KMS-11 (cell line): ENCODE measurements at regions not wholly inside any gene's neighbourhood (a gene's known extent, or its start where the extent isn't known, plus 50 kb on each side); places are given as distances from the start of the nearest gene placed in this dataset.
"Not testable (repeated sequence)": the region's sequence is repeated elsewhere in the genome, so short reads cannot be mapped to it uniquely, and the experiment has no call there.

Experiments used
- H2AFZ ChIP-seq: fragments of 200-600 bp; sonication (generic); 2 replicates; pipeline ENCODE4 v1.6.1; 2016; ENCODE audit warnings: antibody characterized with exemption, mixed run types, low read depth
- H3K27ac ChIP-seq: fragments of 200-600 bp; sonication (generic); 2 replicates; pipeline ENCODE4 v1.6.1; 2016; ENCODE audit warnings: mild to moderate bottlenecking, mixed run types
- H3K27me3 ChIP-seq: fragments of 200-600 bp; sonication (generic); 2 replicates; pipeline ENCODE4 v1.6.1; 2017; ENCODE audit warnings: mild to moderate bottlenecking, low read depth, mixed run types, moderate library complexity; ENCODE audit not compliant: insufficient read depth
- H3K36me3 ChIP-seq: fragments of 200-600 bp; sonication (generic); 2 replicates; pipeline ENCODE4 v1.6.1; 2017; ENCODE audit warnings: mild to moderate bottlenecking, mixed run types; ENCODE audit not compliant: insufficient read depth
- H3K4me1 ChIP-seq: fragments of 200-600 bp; sonication (generic); 2 replicates; pipeline ENCODE4 v1.6.1; 2016; ENCODE audit warnings: mild to moderate bottlenecking, low read depth, mixed run types; ENCODE audit not compliant: poor library complexity, severe bottlenecking
- H3K4me2 ChIP-seq: fragments of 200-600 bp; sonication (generic); 2 replicates; pipeline ENCODE4 v1.7.0; 2016; ENCODE audit warnings: mild to moderate bottlenecking, mixed run types
- H3K4me3 ChIP-seq: fragments of 200-600 bp; sonication (generic); IDR thresholded peaks from 2 replicates; pipeline ENCODE4 v1.6.1; 2017; ENCODE audit warnings: low read depth, low read length, mixed read lengths; ENCODE audit not compliant: insufficient read depth
- H3K79me2 ChIP-seq: fragments of 200-600 bp; sonication (generic); 2 replicates; pipeline ENCODE4 v1.6.1; 2016; ENCODE audit warnings: low read depth, mixed run types; ENCODE audit not compliant: insufficient read depth
- H3K9ac ChIP-seq: fragments of 200-600 bp; sonication (generic); 2 replicates; pipeline ENCODE4 v1.6.1; 2016; ENCODE audit warnings: mild to moderate bottlenecking, mixed run types
- H4K20me1 ChIP-seq: fragments of 200-600 bp; sonication (generic); 2 replicates; pipeline ENCODE4 v1.6.1; 2016; ENCODE audit warnings: mild to moderate bottlenecking, mixed run types; ENCODE audit not compliant: insufficient read depth
- CTCF ChIP-seq: fragments of 200-600 bp; sonication (generic); conservative IDR thresholded peaks from 2 replicates; pipeline ENCODE4 v1.6.1; 2017; ENCODE audit warnings: low read depth, mild to moderate bottlenecking, antibody characterized with exemption, low read length, moderate library complexity, mixed read lengths

DNA sequence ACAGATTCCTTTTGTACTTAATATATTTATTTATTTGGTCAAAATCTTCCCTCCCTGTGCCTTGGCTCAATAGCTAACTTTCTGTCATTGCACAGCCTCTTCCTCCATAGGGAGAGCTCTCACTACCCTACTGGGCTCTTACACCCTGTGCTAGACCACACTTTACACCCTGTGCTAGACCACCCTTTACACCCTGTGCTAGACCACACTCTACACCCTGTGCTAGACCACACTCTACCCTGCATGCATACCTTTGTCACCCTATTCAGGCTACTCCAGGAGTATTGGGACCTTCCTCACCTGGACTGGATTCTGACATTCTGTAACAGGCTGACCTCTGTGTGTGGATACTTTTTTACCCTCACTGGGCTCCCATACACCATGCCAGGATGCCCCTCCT is 298.5 kb upstream of the TPK1 start:
- Histone ChIP-seq H3K9ac (no peak overlapping the region), H2AFZ (no peak overlapping the region), H4K20me1 (no peaks in the 10 kb centered on the region), H3K4me3 (no peak overlapping the region), H3K4me2 (no peak overlapping the region), H3K36me3 (no peaks in the 10 kb centered on the region), H3K27ac (no peak overlapping the region), H3K4me1 (no peaks in the 10 kb centered on the region), H3K79me2 (no peaks in the 10 kb centered on the region), H3K27me3 (no peaks in the 10 kb centered on the region)
- TF ChIP-seq CTCF, result no peak

- no peaks in the 10 kb centered on the region for H3K79me2 ChIP-seq
- no peaks in the 10 kb centered on the region for H3K27me3 ChIP-seq
- no peak overlapping the region for H3K4me2 ChIP-seq
- H3K4me1 ChIP-seq, result no peaks in the 10 kb centered on the region
- no peak for TF ChIP-seq CTCF
- H3K4me3 ChIP-seq, result no peak overlapping the region
- no peak overlapping the region for H2AFZ ChIP-seq
- no peak overlapping the region for H3K27ac ChIP-seq
- H3K36me3 ChIP-seq, result no peaks in the 10 kb centered on the region
- no peaks in the 10 kb centered on the region for H4K20me1 ChIP-seq
- no peak overlapping the region for H3K9ac ChIP-seq
Observed at GRCh38 chr7:145123502-145123901, 287.6 kb upstream of the TPK1 start.

GRCh38 chr7:145106001-145106400 is 270.1 kb upstream of the TPK1 start:
- Histone ChIP-seq H2AFZ (no peak overlapping the region), H3K79me2 (no peaks in the 10 kb centered on the region), H3K4me2 (no peak overlapping the region), H3K4me1 (no peaks in the 10 kb centered on the region), H4K20me1 (no peaks in the 10 kb centered on the region), H3K27ac (no peak overlapping the region), H3K9ac (no peak overlapping the region), H3K27me3 (no peaks in the 10 kb centered on the region), H3K4me3 (no peak overlapping the region), H3K36me3 (no peaks in the 10 kb centered on the region)
- no peak for TF ChIP-seq CTCF

- no peaks in the 10 kb centered on the region for H4K20me1 ChIP-seq
- no peak overlapping the region for H3K4me3 ChIP-seq
- H2AFZ ChIP-seq, result no peak overlapping the region
- H3K4me2 ChIP-seq, result no peak overlapping the region
- no peak overlapping the region for H3K27ac ChIP-seq
- no peak for TF ChIP-seq CTCF
- no peaks in the 10 kb centered on the region for H3K27me3 ChIP-seq
- H3K79me2 ChIP-seq, result no peaks in the 10 kb centered on the region
- H3K9ac ChIP-seq, result no peak overlapping the region
- no peaks in the 10 kb centered on the region for H3K4me1 ChIP-seq
- H3K36me3 ChIP-seq, result no peaks in the 10 kb centered on the region
Observed at GRCh38 chr7:145105561-145105960, 269.7 kb upstream of the TPK1 start.

DNA sequence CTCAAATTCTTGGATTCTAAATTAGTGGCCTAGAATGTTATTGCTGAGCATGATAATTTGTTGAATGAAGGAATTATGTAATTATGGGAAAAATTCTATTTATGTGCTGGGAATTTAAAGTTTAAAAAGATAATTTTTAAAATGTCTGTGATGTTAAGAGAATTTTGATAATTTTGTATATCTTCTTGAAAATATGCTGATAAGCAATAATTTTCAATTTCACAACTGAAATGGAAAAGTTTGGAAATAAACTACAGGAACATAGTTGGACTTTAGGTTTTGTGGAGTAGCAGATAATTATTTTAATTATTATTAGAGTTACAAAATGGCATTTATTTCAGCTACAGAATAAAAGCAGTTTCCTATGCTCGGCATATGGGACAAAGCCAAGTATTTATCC is 268.5 kb upstream of the TPK1 start:
- Histone ChIP-seq H3K27me3 (no peaks in the 10 kb centered on the region), H3K4me3 (no peak overlapping the region), H4K20me1 (no peaks in the 10 kb centered on the region), H3K79me2 (no peaks in the 10 kb centered on the region), H3K27ac (no peak overlapping the region), H2AFZ (no peak overlapping the region), H3K9ac (no peak overlapping the region), H3K4me2 (no peak overlapping the region), H3K36me3 (no peaks in the 10 kb centered on the region), H3K4me1 (no peaks in the 10 kb centered on the region)
- no peak for TF ChIP-seq CTCF

- H3K36me3 ChIP-seq, H3K4me3 ChIP-seq, H3K27me3 ChIP-seq, H3K27ac ChIP-seq, H3K79me2 ChIP-seq, H2AFZ ChIP-seq, H4K20me1 ChIP-seq, H3K9ac ChIP-seq, H3K4me1 ChIP-seq, H3K4me2 ChIP-seq: not testable (repeated sequence)
Observed at GRCh38 chr7:145102199-145102598, 266.3 kb upstream of the TPK1 start.
